Skin of body (tissue), 2 donors: ENCODE measurements at regions not wholly inside any gene's neighbourhood (a gene's known extent, or its start where the extent isn't known, plus 50 kb on each side); places are given as distances from the start of the nearest gene placed in this dataset. TPM values are rescaled to one million over a fixed set of nuclear protein-coding genes. Genes with fewer than 3 reads are reported as not detected.

Experiments
- DNase-seq: peaks from one replicate; lab custom pipeline; 2025; lab: John Stamatoyannopoulos, UW
- small RNA-seq: library from RNA; depleted of rRNA; stranded (forward); fragments of <200 nt; gene quantifications from one replicate; pipeline ENCODE3, GENCODE V24; 2014; ENCODE audit warnings: low replicate concordance

- DNase-seq = no peak
Observed at GRCh38 chr1:221797506-221797905, 55.6 kb upstream of the DUSP10 start.

GRCh38 chr1:221796700-221797099 is 54.8 kb upstream of the DUSP10 start:
- DNase-seq = no peak

- no peak for DNase-seq
Observed at GRCh38 chr1:221795380-221795779, 53.5 kb upstream of the DUSP10 start.

- no peak for DNase-seq
Observed at GRCh38 chr1:221794935-221795334, 53.0 kb upstream of the DUSP10 start.

- no peak for DNase-seq
Observed at GRCh38 chr1:221794079-221794670, 52.3 kb upstream of the DUSP10 start.

- DNase-seq = no peak
Observed at GRCh38 chr1:221793439-221794078, 51.7 kb upstream of the DUSP10 start.

GRCh38 chr1:221791846-221792245 is 50.0 kb upstream of the DUSP10 start:
- no peak for DNase-seq

Small RNA genes in the stretch of these regions (small RNA-seq; reads per million reads assigned to genes)
- not detected for gene RNU6-403P
